NCI-H1417 (cell line): ENCODE measurements at regions not wholly inside any gene's neighbourhood (a gene's known extent, or its start where the extent isn't known, plus 50 kb on each side); places are given as distances from the start of the nearest gene placed in this dataset.
"Not testable (repeated sequence)": the region's sequence is repeated elsewhere in the genome, so short reads cannot be mapped to it uniquely, and the experiment has no call there.

Experiments used
- DNase-seq, 3 experiments: peaks; one replicate each; lab custom pipeline; 2025; lab: John Stamatoyannopoulos, UW

DNA sequence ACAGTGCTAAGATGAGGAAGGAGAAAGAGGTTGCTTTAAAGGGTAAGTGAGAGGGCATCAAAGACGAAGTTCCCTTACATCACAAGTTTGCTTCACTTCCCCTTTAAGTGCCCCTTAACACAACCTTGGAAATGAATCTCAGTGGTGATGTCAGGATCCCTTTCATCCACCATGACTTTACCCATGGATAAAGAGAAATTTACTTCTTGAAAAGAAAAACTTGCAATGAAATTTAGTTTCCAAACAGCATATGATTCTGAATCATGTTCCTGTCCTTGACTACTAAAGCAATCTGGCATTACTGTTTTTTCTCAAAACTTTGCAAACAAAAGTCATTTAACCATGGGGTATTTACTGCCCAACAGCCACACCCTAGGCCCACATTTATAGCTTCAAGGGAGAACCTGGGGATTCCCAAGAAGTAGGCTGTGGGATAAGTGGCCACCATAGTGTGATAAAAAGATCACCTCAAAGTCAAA, 135.9 kb downstream of the ITGB8 start:
- DNase-seq = no peak

GRCh38 chr7:20470082-20470481, 139.4 kb downstream of the ITGB8 start:
- no peak for DNase-seq

- DNase-seq = no peak
These were observed 140.0 kb downstream of the ITGB8 start for GRCh38 chr7:20470726-20471125.

DNA sequence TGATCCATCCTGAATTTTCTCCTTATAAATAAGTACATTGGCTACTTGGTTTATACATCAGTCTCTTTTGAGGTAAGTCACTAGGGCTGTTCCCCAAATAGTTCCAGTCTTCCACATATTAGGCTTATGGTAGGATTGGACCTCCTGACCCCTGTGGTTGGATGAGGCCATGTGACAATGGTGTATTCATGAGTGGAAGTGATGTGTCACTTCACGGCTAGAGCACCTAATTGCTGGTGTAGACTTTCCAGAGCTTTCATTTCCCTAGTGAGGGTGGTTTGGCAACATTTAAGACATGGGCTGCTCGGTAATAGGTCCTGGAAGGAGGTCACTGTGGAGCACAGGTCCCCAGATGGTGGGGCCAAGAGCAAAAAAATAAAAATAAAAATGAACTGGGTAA, 141.2 kb upstream of the ABCB5 start:
- DNase-seq = no peak

DNA sequence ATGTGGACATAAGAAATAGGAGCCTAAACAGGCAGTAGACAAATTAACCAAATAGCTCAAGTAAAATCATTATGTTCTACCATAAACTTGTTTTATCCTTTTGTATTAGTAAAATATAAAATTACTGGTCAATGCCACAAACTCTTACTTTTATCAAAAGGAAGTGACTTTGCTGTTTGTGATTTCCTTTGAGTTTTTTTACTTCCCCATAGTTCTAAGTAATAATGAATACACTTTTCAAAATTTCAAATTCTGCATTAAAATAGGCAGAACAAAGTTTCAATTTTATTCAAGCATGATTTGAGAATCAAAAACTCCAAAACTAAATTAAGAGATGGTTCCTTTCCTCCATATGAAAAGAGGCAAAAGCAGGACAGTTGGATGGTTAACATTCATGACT, 139.7 kb upstream of the ABCB5 start:
- DNase-seq = no peak

GRCh38 chr7:20477067-20477466, 138.4 kb upstream of the ABCB5 start:
- no peak for DNase-seq

DNA sequence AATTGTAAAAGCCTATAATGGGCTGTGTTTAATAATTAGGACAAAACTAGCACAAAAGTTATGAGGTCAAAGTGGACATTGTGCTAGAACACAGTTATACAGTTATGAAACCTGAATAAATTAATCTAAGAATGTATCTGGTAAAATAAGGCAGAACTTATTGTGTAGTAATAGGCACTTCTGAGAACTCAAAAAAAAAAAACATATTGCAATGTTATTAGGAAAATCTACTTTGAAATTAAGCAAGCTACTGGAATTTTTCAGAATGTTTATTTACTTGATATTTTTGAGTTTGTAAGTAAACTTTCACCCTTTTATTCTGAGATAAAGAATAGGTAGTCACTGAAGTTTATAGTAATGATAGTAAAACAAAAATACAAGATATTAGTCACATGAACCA, 135.8 kb upstream of the ABCB5 start:
- DNase-seq = no peak

GRCh38 chr7:20482071-20482470, 133.4 kb upstream of the ABCB5 start:
- DNase-seq = no peak

- no peak for DNase-seq
These were observed 131.1 kb upstream of the ABCB5 start for GRCh38 chr7:20484356-20484755.

DNA sequence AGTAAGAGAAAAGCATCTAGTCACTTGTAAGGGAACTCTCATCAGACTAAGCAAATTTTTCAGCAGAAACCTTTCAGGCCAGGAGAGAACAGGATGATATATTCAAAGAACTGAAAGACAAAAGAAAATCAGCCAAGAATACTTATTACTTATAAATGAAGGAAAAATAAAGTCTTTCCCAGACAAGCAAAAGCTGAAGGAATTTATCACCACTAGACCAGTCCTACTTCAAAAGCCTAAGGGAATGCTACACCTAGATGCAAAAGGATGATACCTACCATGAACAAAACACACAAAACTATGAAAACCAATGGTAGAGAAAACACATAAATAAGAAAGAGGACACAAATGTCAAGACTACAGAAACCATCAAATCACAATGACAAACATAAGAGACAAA, 126.6 kb upstream of the ABCB5 start:
- DNase-seq = no peak

DNA sequence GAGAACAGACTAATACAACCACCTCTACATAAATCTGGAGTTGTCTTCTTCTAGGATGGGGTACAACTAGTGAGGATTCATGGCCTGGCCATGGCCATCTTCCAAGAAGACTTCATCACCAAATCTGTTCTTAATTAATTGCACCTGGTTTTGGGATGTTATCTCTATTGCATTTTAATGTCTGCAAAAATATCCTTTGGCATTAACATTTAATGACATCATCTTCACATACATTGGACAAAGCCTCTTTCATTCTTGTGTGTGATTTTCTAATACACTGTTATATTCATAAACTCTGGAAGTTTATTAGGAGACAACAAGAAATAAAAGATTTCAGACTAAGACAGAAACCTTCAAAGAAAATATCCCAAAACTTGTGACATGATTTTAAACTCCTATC, 124.2 kb upstream of the ABCB5 start:
- DNase-seq = no peak

- no peak for DNase-seq
These were observed 120.9 kb upstream of the ABCB5 start for GRCh38 chr7:20494566-20494965.

DNA sequence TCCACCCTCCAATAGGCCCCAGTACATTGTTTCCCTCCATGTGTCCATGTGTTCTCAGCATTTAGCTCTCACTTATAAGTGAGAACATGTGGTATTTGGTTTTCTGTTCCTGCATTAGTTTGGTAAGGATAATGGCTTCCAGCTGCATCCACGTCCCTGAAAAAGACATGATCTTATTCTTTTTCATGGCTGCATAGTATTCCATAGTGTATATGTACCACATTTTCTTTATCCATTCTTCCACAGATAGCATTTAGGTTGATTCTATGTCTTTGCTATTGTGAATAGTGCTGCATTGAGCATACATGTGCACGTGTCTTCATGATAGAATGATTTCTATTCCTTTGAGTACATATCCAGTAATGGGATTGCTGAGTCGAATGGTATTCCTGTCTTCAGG, 114.0 kb upstream of the ABCB5 start:
- DNase-seq = not testable (repeated sequence)

GRCh38 chr7:20503278-20503950, 112.1 kb upstream of the ABCB5 start:
- peak in 1 of 3 experiments; percentile 51 for DNase-seq

DNA sequence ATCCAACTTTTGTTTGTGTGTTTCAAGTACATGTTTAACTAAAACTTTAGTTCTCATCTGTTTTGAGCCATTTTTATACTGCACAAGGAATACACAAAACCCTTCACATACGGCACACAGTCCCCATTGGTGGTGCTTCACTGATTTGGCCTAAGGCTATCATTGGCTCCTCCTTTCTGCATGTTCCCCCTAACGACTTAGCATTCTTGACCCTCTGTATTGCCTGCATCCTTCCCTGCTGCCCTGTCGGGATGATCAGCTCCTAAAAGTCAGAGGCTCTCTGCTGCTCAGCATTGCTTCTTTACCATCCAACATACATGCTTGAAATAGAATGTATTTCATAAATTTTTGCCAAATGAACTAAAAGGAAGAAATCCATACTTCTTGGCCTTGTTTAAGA, 111.4 kb upstream of the ABCB5 start:
- DNase-seq = no peak

DNA sequence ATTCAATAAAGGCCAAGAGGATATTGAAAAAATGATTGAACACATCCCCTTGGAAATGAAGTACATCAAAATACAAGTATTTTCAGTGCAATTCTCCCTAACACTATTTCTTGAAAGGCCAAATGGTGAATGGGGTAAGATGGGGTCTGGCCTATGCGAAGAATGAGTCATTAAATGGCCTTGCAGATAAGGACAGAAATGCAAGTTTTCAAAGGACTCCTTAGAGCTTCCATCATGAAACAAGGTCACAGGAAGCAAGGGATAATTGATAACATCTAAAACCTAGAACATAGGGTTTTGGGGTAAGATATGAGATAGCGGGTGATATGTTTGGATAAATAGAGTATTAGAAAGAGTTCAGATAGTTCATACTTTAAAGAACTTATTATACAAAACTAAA, 109.3 kb upstream of the ABCB5 start:
- DNase-seq = no peak

DNA sequence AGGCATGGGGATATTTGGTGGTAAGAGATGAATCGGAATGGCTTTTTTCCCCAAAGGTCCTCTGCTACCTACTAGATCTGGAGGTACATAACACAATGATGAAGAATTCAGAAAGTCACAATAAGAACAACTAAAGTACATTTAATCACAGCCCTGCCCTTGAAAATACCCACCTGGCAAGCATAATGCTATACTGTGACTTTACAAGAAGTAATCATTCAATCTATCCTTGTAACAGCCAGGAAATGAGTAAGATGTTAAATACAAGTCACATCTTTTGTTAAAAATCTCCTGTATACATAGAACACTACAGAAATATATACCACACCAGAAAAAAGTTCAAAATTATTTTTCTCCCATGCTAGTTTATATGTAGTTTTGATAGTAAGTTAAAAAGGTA, 108.3 kb upstream of the ABCB5 start:
- no peak for DNase-seq

- DNase-seq = peak in 1 of 3 experiments; percentile 8
These were observed 107.4 kb upstream of the ABCB5 start for GRCh38 chr7:20508109-20508508.

DNA sequence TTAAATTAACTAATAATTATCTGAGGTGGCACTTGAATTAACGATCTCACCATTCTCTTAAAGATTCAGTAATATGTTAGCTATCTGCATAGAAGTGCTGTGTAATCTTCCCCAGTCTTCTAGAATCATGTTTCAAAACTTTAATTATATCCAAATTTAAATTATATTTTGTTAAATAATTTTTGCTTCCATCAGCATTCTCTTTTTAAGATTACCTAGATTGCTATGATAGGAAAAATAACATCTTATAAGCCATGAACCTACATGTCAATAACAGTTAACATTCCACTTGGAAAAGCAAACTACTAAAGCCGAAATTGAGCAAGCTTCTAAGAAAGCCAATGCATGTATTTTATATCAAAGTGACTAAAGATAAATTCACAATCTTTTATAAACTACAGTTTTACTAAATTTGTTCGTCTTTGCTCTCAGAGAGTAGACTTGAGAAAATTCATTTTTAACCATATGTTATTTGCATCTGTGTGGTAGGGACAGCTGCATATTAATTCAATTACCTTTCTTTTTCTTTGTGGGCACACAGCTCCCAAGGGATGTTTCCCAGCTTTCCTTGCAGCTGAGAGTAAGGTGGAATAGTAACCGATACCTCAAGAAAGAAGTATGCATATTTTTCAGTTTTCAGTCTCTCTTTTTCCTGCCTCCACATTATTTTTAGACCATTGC, 105.4 kb upstream of the ABCB5 start:
- no peak for DNase-seq

- peak in 1 of 3 experiments; percentile 26 for DNase-seq
These were observed 104.9 kb upstream of the ABCB5 start for GRCh38 chr7:20510573-20510900.

DNA sequence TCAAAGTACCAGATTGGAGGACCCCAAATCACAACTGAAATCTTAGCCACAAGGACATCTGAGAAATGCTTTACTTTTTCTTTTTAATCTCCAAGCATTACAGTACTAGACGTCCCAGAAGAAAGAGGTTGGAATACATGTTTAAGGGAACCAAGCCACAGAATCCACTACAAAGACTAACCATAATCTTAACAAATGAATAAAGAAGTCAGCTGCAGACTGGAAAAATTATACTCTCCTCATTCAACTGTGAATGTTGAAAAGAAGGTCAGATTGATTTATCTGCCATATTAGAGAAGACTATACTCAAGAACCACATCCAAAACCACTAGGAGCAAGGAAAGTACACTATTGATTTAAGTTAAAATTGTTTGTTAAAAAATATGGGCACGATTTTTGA, 102.1 kb upstream of the ABCB5 start:
- peak; percentile 6 to 35 (median 24) for DNase-seq

DNA sequence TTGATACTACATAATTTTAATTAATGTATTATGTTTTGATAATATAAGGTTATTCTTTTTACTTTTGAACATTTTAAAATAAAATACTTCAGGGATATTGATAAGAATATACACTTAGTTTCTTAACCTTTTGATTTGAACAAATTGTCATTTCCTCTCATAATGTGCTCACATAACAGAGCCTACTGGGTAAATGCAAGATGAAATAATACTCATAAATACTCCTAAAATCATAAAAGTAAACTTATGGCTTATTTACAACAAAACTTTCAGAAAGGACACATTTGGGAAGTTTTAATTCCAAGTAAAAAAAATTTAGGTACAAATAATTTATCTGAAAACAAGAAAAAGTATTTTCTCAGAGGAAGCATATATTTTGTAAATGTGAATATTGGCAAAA, 101.6 kb upstream of the ABCB5 start:
- DNase-seq = no peak

- DNase-seq = peak; percentile 89 to 99 (median 96)
These were observed 101.1 kb upstream of the ABCB5 start for GRCh38 chr7:20514364-20514763.

DNA sequence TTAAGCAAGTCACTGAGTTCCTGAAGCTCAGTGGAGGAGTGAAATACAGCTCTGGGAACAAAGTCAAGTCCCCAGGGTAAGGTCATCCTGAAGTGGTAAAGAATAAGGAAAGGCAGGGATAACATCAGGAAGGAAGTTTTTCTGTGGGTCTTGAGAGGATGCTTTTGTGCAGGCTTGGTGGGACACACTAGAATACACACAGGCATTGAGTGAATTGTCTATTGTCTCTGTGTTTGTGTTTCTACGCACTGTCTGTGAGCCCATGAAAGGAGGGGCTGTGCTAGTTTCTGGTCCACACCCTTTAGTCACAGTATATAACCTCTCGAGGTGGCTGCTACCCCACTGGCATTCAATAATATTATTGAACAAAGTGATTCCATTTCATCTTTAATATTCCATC, 95.8 kb upstream of the ABCB5 start:
- DNase-seq = peak; percentile 8 to 87 (median 62)
